ENCODE measurements at regions not wholly inside any gene's neighbourhood (a gene's known extent, or its start where the extent isn't known, plus 50 kb on each side); places are given as distances from the start of the nearest gene placed in this dataset.

GRCh38 chr4:35138449-35138848 is 1105.9 kb downstream of the ARAP2 start:
- no peak for ATAC-seq
- Mint-ChIP-seq H3K36me3 (no peaks in the 10 kb centered on the region), H3K4me3 (no peak overlapping the region), H3K27me3 (no peaks in the 10 kb centered on the region), H3K4me1 (no peaks in the 10 kb centered on the region), H3K27ac (no peak overlapping the region), H3K9me3 (peaks cover 3% of the 10 kb centered on the region)

GRCh38 chr4:35147761-35148160 is 1096.6 kb downstream of the ARAP2 start:
- Mint-ChIP-seq H3K27ac (no peak overlapping the region), H3K4me3 (no peak overlapping the region), H3K4me1 (no peaks in the 10 kb centered on the region), H3K9me3 (no peaks in the 10 kb centered on the region), H3K27me3 (no peaks in the 10 kb centered on the region), H3K36me3 (no peaks in the 10 kb centered on the region)
- ATAC-seq = no peak

GRCh38 chr4:35151816-35152572 is 1092.3 kb downstream of the ARAP2 start:
- H3K4me3 Mint-ChIP-seq = no peak overlapping the region
- no peaks in the 10 kb centered on the region for H3K9me3 Mint-ChIP-seq
- H3K36me3 Mint-ChIP-seq = no peaks in the 10 kb centered on the region
- no peak overlapping the region for H3K27ac Mint-ChIP-seq
- no peak for ATAC-seq
- no peaks in the 10 kb centered on the region for H3K4me1 Mint-ChIP-seq
- no peaks in the 10 kb centered on the region for H3K27me3 Mint-ChIP-seq

- Mint-ChIP-seq H3K36me3 (no peaks in the 10 kb centered on the region), H3K4me3 (no peak overlapping the region), H3K27me3 (no peaks in the 10 kb centered on the region), H3K9me3 (no peaks in the 10 kb centered on the region), H3K27ac (no peak overlapping the region), H3K4me1 (no peaks in the 10 kb centered on the region)
- no peak for ATAC-seq
These were observed 1081.1 kb downstream of the ARAP2 start for GRCh38 chr4:35163168-35163567.

- no peaks in the 10 kb centered on the region for H3K27me3 Mint-ChIP-seq
- ATAC-seq = no peak
- no peak overlapping the region for H3K4me3 Mint-ChIP-seq
- H3K9me3 Mint-ChIP-seq = no peaks in the 10 kb centered on the region
- H3K27ac Mint-ChIP-seq = no peak overlapping the region
- no peaks in the 10 kb centered on the region for H3K36me3 Mint-ChIP-seq
- no peaks in the 10 kb centered on the region for H3K4me1 Mint-ChIP-seq
These were observed 1080.3 kb downstream of the ARAP2 start for GRCh38 chr4:35164063-35164462.

- ATAC-seq = no peak
- H3K27ac Mint-ChIP-seq = no peak overlapping the region
- no peaks in the 10 kb centered on the region for H3K27me3 Mint-ChIP-seq
- H3K36me3 Mint-ChIP-seq = no peaks in the 10 kb centered on the region
- H3K4me1 Mint-ChIP-seq = no peaks in the 10 kb centered on the region
- H3K4me3 Mint-ChIP-seq = no peak overlapping the region
- H3K9me3 Mint-ChIP-seq = peaks cover 3% of the 10 kb centered on the region
These were observed 1077.8 kb downstream of the ARAP2 start for GRCh38 chr4:35166466-35166865.

- Mint-ChIP-seq H3K27me3 (no peaks in the 10 kb centered on the region), H3K9me3 (peaks cover 3% of the 10 kb centered on the region), H3K4me3 (no peak overlapping the region), H3K36me3 (no peaks in the 10 kb centered on the region), H3K4me1 (no peaks in the 10 kb centered on the region), H3K27ac (no peak overlapping the region)
- ATAC-seq = no peak
These were observed 1076.9 kb downstream of the ARAP2 start for GRCh38 chr4:35167385-35167784.

- H3K36me3 Mint-ChIP-seq = no peaks in the 10 kb centered on the region
- no peak overlapping the region for H3K27ac Mint-ChIP-seq
- H3K9me3 Mint-ChIP-seq = peaks cover 6% of the 10 kb centered on the region
- ATAC-seq = no peak
- no peak overlapping the region for H3K4me3 Mint-ChIP-seq
- no peaks in the 10 kb centered on the region for H3K27me3 Mint-ChIP-seq
- H3K4me1 Mint-ChIP-seq = no peaks in the 10 kb centered on the region
These were observed 1068.8 kb downstream of the ARAP2 start for GRCh38 chr4:35175487-35175886.

- no peak for ATAC-seq
- Mint-ChIP-seq H3K27ac (no peak overlapping the region), H3K36me3 (no peaks in the 10 kb centered on the region)
These were observed 1068.4 kb downstream of the ARAP2 start for GRCh38 chr4:35175894-35176293.

GRCh38 chr4:35182451-35182850 is 1061.9 kb downstream of the ARAP2 start:
- Mint-ChIP-seq H3K36me3 (no peaks in the 10 kb centered on the region), H3K4me3 (no peak overlapping the region), H3K27me3 (no peaks in the 10 kb centered on the region), H3K27ac (no peak overlapping the region), H3K4me1 (no peaks in the 10 kb centered on the region), H3K9me3 (peaks cover 6% of the 10 kb centered on the region)
- no peak for ATAC-seq

More at GRCh38 chr4:35175894-35176293, 1068.4 kb downstream of the ARAP2 start:
- no peaks in the 10 kb centered on the region for H3K27me3 Mint-ChIP-seq
- no peaks in the 10 kb centered on the region for H3K4me1 Mint-ChIP-seq
- H3K4me3 Mint-ChIP-seq = no peak overlapping the region
- H3K9me3 Mint-ChIP-seq = peaks cover 3% of the 10 kb centered on the region

GRCh38 chr4:35189988-35190613 is 1054.2 kb downstream of the ARAP2 start:
- no peaks in the 10 kb centered on the region for H3K4me1 Mint-ChIP-seq
- H3K36me3 Mint-ChIP-seq = no peaks in the 10 kb centered on the region
- H3K9me3 Mint-ChIP-seq = peaks cover 4% of the 10 kb centered on the region
- H3K27ac Mint-ChIP-seq = no peak overlapping the region
- no peak overlapping the region for H3K4me3 Mint-ChIP-seq
- ATAC-seq = no peak
- H3K27me3 Mint-ChIP-seq = no peaks in the 10 kb centered on the region

- ATAC-seq = no peak
- no peaks in the 10 kb centered on the region for H3K27me3 Mint-ChIP-seq
- no peaks in the 10 kb centered on the region for H3K4me1 Mint-ChIP-seq
- no peaks in the 10 kb centered on the region for H3K36me3 Mint-ChIP-seq
- no peak overlapping the region for H3K27ac Mint-ChIP-seq
- H3K4me3 Mint-ChIP-seq = no peak overlapping the region
- peaks cover 2% of the 10 kb centered on the region for H3K9me3 Mint-ChIP-seq
These were observed 1042.9 kb downstream of the ARAP2 start for GRCh38 chr4:35201403-35201802.

- Mint-ChIP-seq H3K9me3 (no peaks in the 10 kb centered on the region), H3K4me3 (no peak overlapping the region), H3K36me3 (no peaks in the 10 kb centered on the region), H3K4me1 (no peaks in the 10 kb centered on the region), H3K27me3 (no peaks in the 10 kb centered on the region), H3K27ac (no peak overlapping the region)
- ATAC-seq = no peak
These were observed 1027.7 kb downstream of the ARAP2 start for GRCh38 chr4:35216636-35217035.

GRCh38 chr4:35217331-35217730 is 1027.0 kb downstream of the ARAP2 start:
- H3K27ac Mint-ChIP-seq = no peak overlapping the region
- no peaks in the 10 kb centered on the region for H3K27me3 Mint-ChIP-seq
- H3K4me1 Mint-ChIP-seq = no peaks in the 10 kb centered on the region
- no peaks in the 10 kb centered on the region for H3K9me3 Mint-ChIP-seq
- H3K36me3 Mint-ChIP-seq = no peaks in the 10 kb centered on the region
- ATAC-seq = no peak
- H3K4me3 Mint-ChIP-seq = no peak overlapping the region

GRCh38 chr4:35228313-35228712 is 1016.0 kb downstream of the ARAP2 start:
- ATAC-seq = no peak
- H3K27me3 Mint-ChIP-seq = no peaks in the 10 kb centered on the region
- peaks cover 8% of the 10 kb centered on the region for H3K9me3 Mint-ChIP-seq
- no peak overlapping the region for H3K27ac Mint-ChIP-seq
- no peaks in the 10 kb centered on the region for H3K36me3 Mint-ChIP-seq
- H3K4me3 Mint-ChIP-seq = no peak overlapping the region
- H3K4me1 Mint-ChIP-seq = no peaks in the 10 kb centered on the region

- H3K9me3 Mint-ChIP-seq = peaks cover 8% of the 10 kb centered on the region
- no peak overlapping the region for H3K27ac Mint-ChIP-seq
- H3K27me3 Mint-ChIP-seq = no peaks in the 10 kb centered on the region
- no peak for ATAC-seq
- no peaks in the 10 kb centered on the region for H3K4me1 Mint-ChIP-seq
- no peak overlapping the region for H3K4me3 Mint-ChIP-seq
- no peaks in the 10 kb centered on the region for H3K36me3 Mint-ChIP-seq
These were observed 1015.3 kb downstream of the ARAP2 start for GRCh38 chr4:35229021-35229420.

Measured in stimulated activated memory B cell treated with anti-CD40 and anti-IgM and Interleukin-4, amounts not matched to agents 10 μg/mL and 1 μg/mL and 100 μg/mL, for 72 hours (primary cell).